ENCODE measurements at regions not wholly inside any gene's neighbourhood (a gene's known extent, or its start where the extent isn't known, plus 50 kb on each side); places are given as distances from the start of the nearest gene placed in this dataset.

DNA sequence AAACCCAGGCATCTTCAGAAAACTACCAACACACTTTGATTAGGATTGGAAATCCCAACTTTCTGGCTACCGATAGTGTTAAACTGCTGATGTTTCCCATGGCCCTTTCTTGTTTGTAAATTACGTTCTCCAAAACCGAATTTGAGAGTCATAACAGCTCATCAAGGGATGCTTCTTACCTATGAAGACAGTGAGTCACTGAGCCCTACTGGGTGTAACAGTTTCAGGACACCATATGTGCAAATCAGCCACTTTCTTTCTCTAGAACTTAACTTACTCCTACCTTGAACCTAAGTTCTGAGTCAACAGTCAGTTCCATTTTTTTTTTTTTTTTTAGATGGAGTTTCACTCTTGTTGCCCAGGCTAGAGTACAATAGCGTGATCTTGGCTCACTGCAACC, 410.1 kb upstream of the TSHZ3 start:
- no peak for TF ChIP-seq POLR2AphosphoS5 (IDR thresholded peaks at IDR 0.05; ENCODE audit: insufficient read depth in 1 of 2, low read depth in 1 of 2)
- TF ChIP-seq, protein P1, sequence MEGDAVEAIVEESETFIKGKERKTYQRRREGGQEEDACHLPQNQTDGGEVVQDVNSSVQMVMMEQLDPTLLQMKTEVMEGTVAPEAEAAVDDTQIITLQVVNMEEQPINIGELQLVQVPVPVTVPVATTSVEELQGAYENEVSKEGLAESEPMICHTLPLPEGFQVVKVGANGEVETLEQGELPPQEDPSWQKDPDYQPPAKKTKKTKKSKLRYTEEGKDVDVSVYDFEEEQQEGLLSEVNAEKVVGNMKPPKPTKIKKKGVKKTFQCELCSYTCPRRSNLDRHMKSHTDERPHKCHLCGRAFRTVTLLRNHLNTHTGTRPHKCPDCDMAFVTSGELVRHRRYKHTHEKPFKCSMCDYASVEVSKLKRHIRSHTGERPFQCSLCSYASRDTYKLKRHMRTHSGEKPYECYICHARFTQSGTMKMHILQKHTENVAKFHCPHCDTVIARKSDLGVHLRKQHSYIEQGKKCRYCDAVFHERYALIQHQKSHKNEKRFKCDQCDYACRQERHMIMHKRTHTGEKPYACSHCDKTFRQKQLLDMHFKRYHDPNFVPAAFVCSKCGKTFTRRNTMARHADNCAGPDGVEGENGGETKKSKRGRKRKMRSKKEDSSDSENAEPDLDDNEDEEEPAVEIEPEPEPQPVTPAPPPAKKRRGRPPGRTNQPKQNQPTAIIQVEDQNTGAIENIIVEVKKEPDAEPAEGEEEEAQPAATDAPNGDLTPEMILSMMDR (IDR thresholded peaks at IDR 0.05): no peak
